SK-N-SH (cell line): ENCODE measurements at regions not wholly inside any gene's neighbourhood (a gene's known extent, or its start where the extent isn't known, plus 50 kb on each side); places are given as distances from the start of the nearest gene placed in this dataset.

Source experiments
- CTCF ChIA-PET: fragments of 300-600, 350-600 bp; formaldehyde crosslinking; extraction: SDS; loops from one replicate; lab custom pipeline; 2021; lab: Yijun Ruan, JAX
- POLR2A ChIA-PET: fragments of 350-600 bp; sonication (Branson Sonifier 250); formaldehyde crosslinking; extraction: SDS; loops from one replicate; lab custom pipeline; 2020; ENCODE audit warnings: antibody characterized with exemption, inconsistent platforms; lab: Yijun Ruan, JAX
- DNase-seq: peaks from one replicate; pipeline ENCODE4 v3.0.0; 2012
- H2AFZ ChIP-seq: fragments of 200-600 bp; sonication (generic); 2 replicates; pipeline ENCODE4 v1.8.1; 2016; ENCODE audit warnings: antibody characterized with exemption, mild to moderate bottlenecking, low read depth
- H3F3A ChIP-seq: fragments of 200-600 bp; sonication (generic); replicated peaks from 2 replicates; pipeline ENCODE3; 2016; ENCODE audit warnings: antibody characterized with exemption, mild to moderate bottlenecking; ENCODE audit not compliant: insufficient read depth
- H3K27ac ChIP-seq, 2 experiments: fragments of 200-500 bp in 1 of 2; fragments of 200-600 bp in 1 of 2; sonication (Bioruptor generic) in 1 of 2; sonication (generic), shearing (Covaris generic) in 1 of 2; 2 replicates each; pipeline versions ENCODE4 v1.5.1 to v1.6.1; 2014 to 2016; ENCODE audit warnings: low read depth in 2 of 2, inconsistent platforms in 1 of 2, low read length in 1 of 2, mild to moderate bottlenecking in 1 of 2, mixed read lengths in 1 of 2
- H3K27me3 ChIP-seq: fragments of 200-600 bp; sonication (generic), shearing (Covaris generic); 2 replicates; pipeline ENCODE4 v1.6.1; 2016; ENCODE audit warnings: mixed run types; ENCODE audit not compliant: insufficient read depth
- H3K36me3 ChIP-seq, 2 experiments: fragments of 200-500 bp in 1 of 2; fragments of 200-600 bp in 1 of 2; sonication (Bioruptor generic) in 1 of 2; sonication (generic) in 1 of 2; replicated peaks in 1 of 2; 2 replicates each; pipeline versions ENCODE3 to v1.5.1; 2014 to 2016; ENCODE audit warnings: low read length in 1 of 2, mild to moderate bottlenecking in 1 of 2; ENCODE audit not compliant: insufficient read depth in 2 of 2, control insufficient read depth in 1 of 2
- H3K4me1 ChIP-seq, 2 experiments: fragments of 200-500 bp in 1 of 2; fragments of 200-600 bp in 1 of 2; sonication (Bioruptor generic) in 1 of 2; sonication (generic), shearing (Covaris generic) in 1 of 2; 2 replicates each; pipeline versions ENCODE4 v1.5.1 to v1.6.1; 2014 to 2016; ENCODE audit warnings: low read depth in 1 of 2, low read length in 1 of 2, mixed run types in 1 of 2; ENCODE audit not compliant: insufficient read depth in 2 of 2, control insufficient read depth in 1 of 2
- H3K4me2 ChIP-seq: fragments of 200-600 bp; sonication (generic), shearing (Covaris generic); 2 replicates; pipeline ENCODE4 v1.6.1; 2017; ENCODE audit warnings: mixed run types
- H3K4me3 ChIP-seq, 2 experiments: fragments of 200-500 bp in 1 of 2; fragments of 200-600 bp in 1 of 2; sonication (Bioruptor generic) in 1 of 2; sonication (generic), shearing (Covaris generic) in 1 of 2; 2 replicates each; pipeline versions ENCODE4 v1.5.1 to v1.8.1; 2014 to 2016; ENCODE audit warnings: low read depth in 2 of 2, inconsistent platforms in 1 of 2, low read length in 1 of 2, mild to moderate bottlenecking in 1 of 2, mixed read lengths in 1 of 2, moderate library complexity in 1 of 2
- H3K79me2 ChIP-seq: fragments of 200-600 bp; sonication (generic); 2 replicates; pipeline ENCODE4 v1.8.1; 2017; ENCODE audit warnings: mild to moderate bottlenecking; ENCODE audit not compliant: insufficient read depth
- H3K9ac ChIP-seq: fragments of 200-600 bp; sonication (generic); 2 replicates; pipeline ENCODE4 v1.6.1; 2017; ENCODE audit warnings: mixed run types
- H3K9me2 ChIP-seq: fragments of 200-600 bp; sonication (generic); 2 replicates; pipeline ENCODE4 v1.6.1; 2017; ENCODE audit warnings: mixed run types
- H3K9me3 ChIP-seq: fragments of 200-600 bp; sonication (generic); 2 replicates; pipeline ENCODE4 v1.6.1; 2017; ENCODE audit warnings: mixed run types, mild to moderate bottlenecking, moderate library complexity
- H4K20me1 ChIP-seq: fragments of 200-600 bp; sonication (generic); 2 replicates; pipeline ENCODE4 v1.6.1; 2017; ENCODE audit warnings: mild to moderate bottlenecking, mixed run types; ENCODE audit not compliant: insufficient read depth
- CTCF ChIP-seq: fragments of 200-600 bp; sonication (generic); IDR thresholded peaks from 2 replicates; pipeline ENCODE4 v1.6.1; 2017; ENCODE audit warnings: antibody characterized with exemption, mild to moderate bottlenecking, moderate library complexity
- EP300 ChIP-seq, 2 experiments: IDR thresholded peaks; 2 replicates each; pipeline versions ENCODE4 v1.4.0 to v1.6.1; 2012; ENCODE audit warnings: borderline replicate concordance in 1 of 2, low read depth in 1 of 2, low read length in 1 of 2
- EZH2phosphoT487 ChIP-seq: fragments of 200-600 bp; sonication (generic); IDR thresholded peaks from 2 replicates; pipeline ENCODE4 v1.6.1; 2017; ENCODE audit warnings: low read depth, mixed run types, mild to moderate bottlenecking, antibody characterized with exemption, moderate library complexity, borderline replicate concordance
- FOXM1 ChIP-seq: IDR thresholded peaks from 2 replicates; pipeline ENCODE4 v1.4.0; 2012; ENCODE audit warnings: low read depth, mild to moderate bottlenecking
- GATA2 ChIP-seq: sonication (generic); formaldehyde crosslinking; IDR thresholded peaks from 2 replicates; pipeline ENCODE4 v1.5.0; 2020; ENCODE audit warnings: mild to moderate bottlenecking, missing genetic modification reagents
- MAX ChIP-seq: IDR thresholded peaks from 2 replicates; pipeline ENCODE4 v1.4.0; 2012; ENCODE audit warnings: low read depth
- MEF2A ChIP-seq: IDR thresholded peaks from 2 replicates; pipeline ENCODE4 v1.4.0; 2012; ENCODE audit warnings: low read depth, borderline replicate concordance
- MXI1 ChIP-seq: IDR thresholded peaks from 2 replicates; pipeline ENCODE4 v1.6.1; 2012; ENCODE audit warnings: mild to moderate bottlenecking, low read depth, low read length, improper control_type of control experiment
- NFIC ChIP-seq: IDR thresholded peaks from 2 replicates; pipeline ENCODE4 v1.4.0; 2012; ENCODE audit warnings: borderline replicate concordance
- PBX3 ChIP-seq: IDR thresholded peaks from 2 replicates; pipeline ENCODE4; 2012
- POLR2AphosphoS5 ChIP-seq: IDR thresholded peaks from 2 replicates; pipeline ENCODE4 v1.6.1; 2012; ENCODE audit warnings: low read depth, low read length
- RFX5 ChIP-seq: IDR thresholded peaks from 2 replicates; pipeline ENCODE4 v1.6.1; 2012; ENCODE audit warnings: mild to moderate bottlenecking, improper control_type of control experiment, low read length
- SMC3 ChIP-seq: IDR thresholded peaks from 2 replicates; pipeline ENCODE4 v1.6.1; 2012; ENCODE audit warnings: low read depth, low read length, improper control_type of control experiment
- TAF1 ChIP-seq: IDR thresholded peaks from 2 replicates; pipeline ENCODE4 v1.6.1; 2012; ENCODE audit warnings: low read depth, mild to moderate bottlenecking, low read length, moderate library complexity, borderline replicate concordance
- TCF12 ChIP-seq: IDR thresholded peaks from 2 replicates; pipeline ENCODE4 v1.4.0; 2012
- TEAD4 ChIP-seq: IDR thresholded peaks from 2 replicates; pipeline ENCODE4 v1.4.0; 2012; ENCODE audit warnings: mild to moderate bottlenecking, borderline replicate concordance; ENCODE audit not compliant: insufficient read depth
- USF2 ChIP-seq: fragments of 150-350 bp; IDR thresholded peaks from 2 replicates; pipeline ENCODE4 v1.6.1; 2017; ENCODE audit warnings: antibody characterized with exemption, low read length, low read depth, borderline replicate concordance
- YY1 ChIP-seq: IDR thresholded peaks from 2 replicates; pipeline ENCODE4 v1.4.0; 2012; ENCODE audit warnings: low read depth, mild to moderate bottlenecking
- WGBS: methylation state at CpG from one replicate; pipeline ENCODE4 v1.1.6; 2017; ENCODE audit warnings: low lambda C conversion rate; 5-methylcytosine and 5-hydroxymethylcytosine counted together

- DNase-seq, result no peak
- H3K4me3 ChIP-seq, result no peak overlapping the region
- H3K4me2 ChIP-seq, result no peak overlapping the region
- no peaks in the 10 kb centered on the region for H4K20me1 ChIP-seq
- H3K9me3 ChIP-seq, result no peaks in the 10 kb centered on the region; the same call in 1 of the 2 replicates
- 88% methylated on average over 9 of the region's 10 CpGs for WGBS
- H3K9me2 ChIP-seq, result no peaks in the 10 kb centered on the region
- no peaks in the 10 kb centered on the region for H3K27me3 ChIP-seq
- H3K79me2 ChIP-seq, result no peaks in the 10 kb centered on the region
- H3K9ac ChIP-seq, result no peak overlapping the region
- no peaks in the 10 kb centered on the region for H3K4me1 ChIP-seq
- no peak overlapping the region for H3K27ac ChIP-seq
- H3F3A ChIP-seq, result no peaks in the 10 kb centered on the region
- TF ChIP-seq TCF12 (no peak), MXI1 (no peak), EP300 (IDR thresholded peaks at IDR 0.05; ENCODE audit: borderline replicate concordance in 1 of 2, low read depth in 1 of 2, low read length in 1 of 2) (no peak), PBX3 (no peak), NFIC (no peak), USF2 (no peak), SMC3 (no peak), MAX (no peak), CTCF (no peak)
- no peaks in the 10 kb centered on the region for H3K36me3 ChIP-seq
- H2AFZ ChIP-seq, result no peak overlapping the region
- ChIA-PET POLR2A (no interaction called here), CTCF (no interaction called here)
Measured at GRCh38 chr2:187252063-187252462, 196.0 kb downstream of the CALCRL start.

GRCh38 chr2:187250137-187250536, 197.9 kb downstream of the CALCRL start:
- Histone ChIP-seq H3K9me2 (no peaks in the 10 kb centered on the region), H3K27ac (no peak overlapping the region), H3K4me1 (no peaks in the 10 kb centered on the region), H3K27me3 (no peaks in the 10 kb centered on the region), H3F3A (no peaks in the 10 kb centered on the region), H4K20me1 (no peaks in the 10 kb centered on the region), H3K79me2 (no peaks in the 10 kb centered on the region), H3K4me3 (no peak overlapping the region), H2AFZ (no peak overlapping the region), H3K36me3 (no peaks in the 10 kb centered on the region), H3K9ac (no peak overlapping the region), H3K4me2 (no peak overlapping the region), H3K9me3 (no peaks in the 10 kb centered on the region; the same call in 1 of the 2 replicates)
- ChIA-PET POLR2A (no interaction called here), CTCF (no interaction called here)
- DNase-seq, result no peak
- no peak for TF ChIP-seq RFX5
- no peak for TF ChIP-seq POLR2AphosphoS5
- no peak for TF ChIP-seq TCF12
- no peak for TF ChIP-seq MXI1
- no peak for TF ChIP-seq FOXM1
- TF ChIP-seq EZH2phosphoT487, result no peak
- no peak for TF ChIP-seq CTCF
- no peak for TF ChIP-seq GATA2 (CRISPR knock-in tag)
- no peak for TF ChIP-seq PBX3
- no peak for TF ChIP-seq YY1
- TF ChIP-seq USF2, result no peak
- no peak for TF ChIP-seq MEF2A
- no peak for TF ChIP-seq TEAD4
- TF ChIP-seq TAF1, result no peak
